HEK293T (cell line): ENCODE measurements at regions not wholly inside any gene's neighbourhood (a gene's known extent, or its start where the extent isn't known, plus 50 kb on each side); places are given as distances from the start of the nearest gene placed in this dataset.

Source experiments
- CTCF ChIA-PET: fragments of 350-600 bp; formaldehyde crosslinking; extraction: SDS; loops from one replicate; lab custom pipeline; 2021; ENCODE audit warnings: antibody characterized with exemption, inconsistent platforms; lab: Yijun Ruan, JAX
- POLR2A ChIA-PET: fragments of 350-600 bp; formaldehyde crosslinking; extraction: SDS; loops from one replicate; lab custom pipeline; 2020; ENCODE audit warnings: antibody characterized with exemption, inconsistent platforms; lab: Yijun Ruan, JAX
- DNase-seq: peaks from one replicate; pipeline ENCODE4 v3.0.0; 2012; ENCODE audit warnings: mixed read lengths; ENCODE audit errors: extremely low spot score
- ARNT ChIP-seq: fragments of 450-650 bp; IDR thresholded peaks from 2 replicates; pipeline ENCODE4 v1.6.1; 2017; ENCODE audit warnings: mild to moderate bottlenecking
- BHLHE40 ChIP-seq: fragments of 450-650 bp; IDR thresholded peaks from 2 replicates; pipeline ENCODE4 v1.6.1; 2016; ENCODE audit warnings: mild to moderate bottlenecking, moderate library complexity, borderline replicate concordance
- CTBP1 ChIP-seq: fragments of 450-650 bp; IDR thresholded peaks from 2 replicates; pipeline ENCODE4 v1.6.1; 2016; ENCODE audit warnings: borderline replicate concordance
- ELF4 ChIP-seq: fragments of 450-650 bp; IDR thresholded peaks from 2 replicates; pipeline ENCODE4 v1.6.1; 2017; ENCODE audit warnings: antibody characterized with exemption
- FOXA1 ChIP-seq: fragments of 450-650 bp; IDR thresholded peaks from 2 replicates; pipeline ENCODE4 v1.6.1; 2016; ENCODE audit warnings: mild to moderate bottlenecking
- FOXK2 ChIP-seq: fragments of 450-650 bp; IDR thresholded peaks from 2 replicates; pipeline ENCODE4 v1.6.1; 2016; ENCODE audit warnings: mild to moderate bottlenecking
- FOXM1 ChIP-seq: fragments of 450-650 bp; IDR thresholded peaks from 2 replicates; pipeline ENCODE4 v1.6.1; 2017; ENCODE audit warnings: mild to moderate bottlenecking, borderline replicate concordance
- HDGF ChIP-seq: fragments of 450-650 bp; IDR thresholded peaks from 2 replicates; pipeline ENCODE4 v1.6.1; 2017; ENCODE audit warnings: antibody characterized with exemption, borderline replicate concordance
- L3MBTL2 ChIP-seq: fragments of 450-650 bp; conservative IDR thresholded peaks from 2 replicates; pipeline ENCODE4 v1.6.1; 2016; ENCODE audit warnings: mild to moderate bottlenecking
- LEF1 ChIP-seq: fragments of 450-650 bp; IDR thresholded peaks from 2 replicates; pipeline ENCODE4 v1.6.1; 2017; ENCODE audit warnings: mild to moderate bottlenecking, borderline replicate concordance
- NFRKB ChIP-seq: fragments of 450-650 bp; IDR thresholded peaks from 2 replicates; pipeline ENCODE4 v1.6.1; 2016; ENCODE audit warnings: mild to moderate bottlenecking, moderate library complexity
- PKNOX1 ChIP-seq: fragments of 450-650 bp; IDR thresholded peaks from 2 replicates; pipeline ENCODE4 v1.6.1; 2016
- SP1 ChIP-seq: fragments of 450-650 bp; IDR thresholded peaks from 2 replicates; pipeline ENCODE4 v1.6.1; 2017
- SUZ12 ChIP-seq: fragments of 450-650 bp; IDR thresholded peaks from 2 replicates; pipeline ENCODE4 v1.6.1; 2016; ENCODE audit warnings: mild to moderate bottlenecking
- TARDBP ChIP-seq: fragments of 450-650 bp; IDR thresholded peaks from 2 replicates; pipeline ENCODE4 v1.6.1; 2016
- ZNF384 ChIP-seq: fragments of 450-650 bp; IDR thresholded peaks from 2 replicates; pipeline ENCODE4 v1.6.1; 2016

- no peak for TF ChIP-seq CTBP1
- no peak for TF ChIP-seq FOXA1
- TF ChIP-seq L3MBTL2, result no peak
- TF ChIP-seq PKNOX1, result no peak
- ChIA-PET POLR2A (no interaction called here), CTCF (no interaction called here)
- DNase-seq, result no peak
Measured at GRCh38 chr3:14590569-14590968, 50.4 kb upstream of the GRIP2 start.

- no peak for DNase-seq
- no peak for TF ChIP-seq ARNT
- TF ChIP-seq SUZ12, result no peak
- no peak for TF ChIP-seq LEF1
- no peak for TF ChIP-seq NFRKB
- CTCF ChIA-PET, result no interaction called here
- POLR2A ChIA-PET, result no interaction called here
Measured at GRCh38 chr3:14592390-14592789, 52.2 kb upstream of the GRIP2 start.

- no peak for TF ChIP-seq BHLHE40
- no peak for TF ChIP-seq LEF1
- no peak for TF ChIP-seq HDGF
- TF ChIP-seq CTBP1, result no peak
- TF ChIP-seq L3MBTL2, result no peak
- no peak for TF ChIP-seq FOXM1
- no peak for TF ChIP-seq ARNT
- no peak for TF ChIP-seq PKNOX1
- TF ChIP-seq FOXK2, result no peak
- TF ChIP-seq ZNF384, result no peak
- TF ChIP-seq SP1, result no peak
- TF ChIP-seq SUZ12, result no peak
- no peak for TF ChIP-seq FOXA1
- TF ChIP-seq TARDBP, result no peak
- no peak for TF ChIP-seq ELF4
- POLR2A ChIA-PET, result no interaction called here
- DNase-seq, result no peak
- CTCF ChIA-PET, result no interaction called here
Measured at GRCh38 chr3:14592836-14593235, 52.7 kb upstream of the GRIP2 start.

GRCh38 chr3:14594234-14594633, 54.1 kb upstream of the GRIP2 start:
- ChIA-PET POLR2A (no interaction called here), CTCF (no interaction called here)
- no peak for TF ChIP-seq L3MBTL2
- TF ChIP-seq CTBP1, result no peak
- TF ChIP-seq TARDBP, result no peak
- TF ChIP-seq PKNOX1, result no peak
- no peak for TF ChIP-seq ZNF384
- no peak for TF ChIP-seq FOXM1
- no peak for TF ChIP-seq ARNT
- TF ChIP-seq FOXA1, result no peak
- TF ChIP-seq HDGF, result no peak
- no peak for TF ChIP-seq SUZ12
- no peak for TF ChIP-seq SP1
- no peak for TF ChIP-seq BHLHE40
- no peak for TF ChIP-seq NFRKB
- TF ChIP-seq ELF4, result no peak
- TF ChIP-seq LEF1, result no peak
- no peak for TF ChIP-seq FOXK2
- no peak for DNase-seq

- POLR2A ChIA-PET, result no interaction called here
Measured at GRCh38 chr3:14595561-14595960, 55.4 kb upstream of the GRIP2 start.

More at GRCh38 chr3:14595561-14595960, 55.4 kb upstream of the GRIP2 start:
- CTCF ChIA-PET, result no interaction called here
- no peak for DNase-seq
- TF ChIP-seq SP1 (no peak), CTBP1 (no peak), FOXM1 (no peak), ZNF384 (no peak), LEF1 (no peak), BHLHE40 (no peak), FOXA1 (no peak), NFRKB (no peak), ELF4 (no peak), SUZ12 (no peak), HDGF (no peak), PKNOX1 (no peak), TARDBP (no peak), L3MBTL2 (no peak), ARNT (no peak), FOXK2 (no peak)
